MV-4-11 (cell line): ENCODE measurements at regions not wholly inside any gene's neighbourhood (a gene's known extent, or its start where the extent isn't known, plus 50 kb on each side); places are given as distances from the start of the nearest gene placed in this dataset.
"Not testable (repeated sequence)": the region's sequence is repeated elsewhere in the genome, so short reads cannot be mapped to it uniquely, and the experiment has no call there.

Experiments used
- DNase-seq: peaks from one replicate; lab custom pipeline; 2025; lab: John Stamatoyannopoulos, UW

DNA sequence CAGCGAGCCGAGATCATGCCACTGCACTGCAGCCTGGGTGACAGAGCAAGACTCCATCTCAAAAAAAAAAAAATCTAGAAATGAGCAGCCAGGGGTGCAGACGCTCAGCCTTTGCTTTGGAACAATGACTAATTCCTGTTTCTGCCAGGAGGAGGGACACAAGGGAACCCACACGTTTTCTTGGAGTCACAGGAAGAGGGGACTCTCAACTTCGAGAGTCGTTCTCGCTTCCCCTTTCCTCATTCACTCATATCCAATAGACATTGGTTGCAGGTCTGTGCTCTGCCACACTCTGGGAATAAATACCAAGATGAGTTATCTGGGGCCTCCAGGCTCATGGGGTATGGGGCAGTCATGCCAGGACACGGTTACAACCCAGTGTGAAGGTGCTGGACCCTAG lies 91.5 kb upstream of the RREB1 start:
- DNase-seq = peak; percentile 85

DNA sequence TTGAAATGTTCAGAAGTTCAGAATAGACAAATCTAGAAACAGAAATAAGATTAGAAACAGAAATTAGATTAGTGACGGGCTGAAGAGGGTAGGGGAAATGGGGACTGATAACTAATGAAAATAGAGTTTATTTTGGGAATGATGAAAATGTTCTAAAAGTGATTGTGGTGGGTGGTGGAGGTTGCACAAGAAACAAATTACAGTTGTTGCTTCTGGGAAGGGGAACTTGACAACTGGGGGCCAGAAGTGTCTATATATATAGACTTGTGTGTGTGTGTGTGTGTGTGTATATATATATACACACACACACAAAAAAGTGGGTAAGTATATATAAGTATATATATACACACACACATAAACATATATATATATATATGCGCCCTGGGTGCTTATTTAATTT lies 86.5 kb upstream of the RREB1 start:
- peak; percentile 82 for DNase-seq

DNA sequence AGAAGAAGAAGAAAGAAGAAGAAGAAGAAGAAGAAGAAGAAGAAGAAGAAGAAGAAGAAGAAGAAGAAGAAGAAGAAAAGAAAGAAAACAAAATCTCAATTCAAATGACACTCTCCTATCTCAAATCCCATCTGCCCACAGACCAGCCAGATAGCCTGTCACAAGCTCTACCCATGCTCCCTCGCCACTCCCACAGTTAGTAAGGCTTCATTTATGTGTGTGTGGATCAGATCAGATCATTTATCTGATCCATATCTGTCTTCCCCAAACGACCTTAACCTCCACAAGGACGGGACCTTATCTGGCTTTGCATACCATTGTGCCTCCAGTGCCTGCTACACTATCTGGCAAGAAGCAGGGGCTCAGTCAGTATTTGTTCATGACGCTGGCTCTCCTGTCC lies 81.9 kb upstream of the RREB1 start:
- no peak for DNase-seq

DNA sequence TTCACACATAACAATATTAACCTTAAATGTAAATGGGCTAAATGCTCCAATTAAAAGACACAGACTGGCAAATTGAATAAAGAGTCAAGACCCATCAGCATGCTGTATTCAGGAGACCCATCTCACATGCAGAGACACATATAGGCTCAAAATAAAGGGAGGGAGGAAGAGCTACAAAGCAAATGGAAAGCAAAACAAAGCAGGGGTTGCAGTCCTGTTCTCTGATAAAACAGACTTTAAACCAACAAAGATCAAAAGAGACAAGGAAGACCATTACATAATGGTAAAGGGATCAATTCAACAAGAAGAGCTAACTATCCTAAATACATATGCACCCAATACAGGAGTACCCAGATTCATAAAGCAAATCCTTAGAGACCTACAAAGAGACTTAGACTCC lies 78.8 kb upstream of the RREB1 start:
- DNase-seq = not testable (repeated sequence)

DNA sequence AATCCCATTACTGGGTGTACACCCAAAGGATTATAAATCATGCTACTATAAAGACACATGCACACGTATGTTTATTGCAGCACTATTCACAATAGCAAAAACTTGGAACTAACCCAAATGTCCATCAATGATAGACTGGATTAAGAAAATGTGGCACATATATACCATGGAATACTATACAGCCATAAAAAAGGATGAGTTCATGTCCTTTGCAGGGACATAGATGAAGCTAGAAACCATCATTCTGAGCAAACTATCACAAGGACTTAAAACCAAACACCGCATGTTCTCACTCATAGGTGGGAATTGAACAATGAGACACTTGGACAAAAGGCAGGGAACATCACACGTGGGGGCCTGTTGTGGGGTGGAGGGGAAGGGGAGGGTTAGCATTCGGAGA lies 76.8 kb upstream of the RREB1 start:
- not testable (repeated sequence) for DNase-seq

DNA sequence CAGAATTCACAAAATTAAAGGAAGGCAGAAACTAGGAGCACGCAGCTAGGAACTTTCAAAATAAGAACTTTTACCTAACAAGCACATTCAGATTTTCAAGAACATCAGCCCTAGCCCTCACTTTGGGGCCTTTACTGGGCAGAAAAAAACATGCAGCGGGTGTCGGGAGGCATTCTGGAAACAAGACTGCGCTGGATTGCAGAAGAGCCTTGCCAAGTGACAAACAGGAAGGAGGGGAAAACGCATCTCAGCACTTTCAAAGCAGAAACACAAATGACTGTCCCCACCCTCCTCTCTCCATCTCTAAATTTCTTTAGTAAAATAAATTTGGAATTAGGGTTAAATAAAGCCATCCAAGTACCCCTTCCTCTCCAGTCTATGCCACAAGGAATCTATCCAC lies 74.6 kb upstream of the RREB1 start:
- peak; percentile 27 for DNase-seq

DNA sequence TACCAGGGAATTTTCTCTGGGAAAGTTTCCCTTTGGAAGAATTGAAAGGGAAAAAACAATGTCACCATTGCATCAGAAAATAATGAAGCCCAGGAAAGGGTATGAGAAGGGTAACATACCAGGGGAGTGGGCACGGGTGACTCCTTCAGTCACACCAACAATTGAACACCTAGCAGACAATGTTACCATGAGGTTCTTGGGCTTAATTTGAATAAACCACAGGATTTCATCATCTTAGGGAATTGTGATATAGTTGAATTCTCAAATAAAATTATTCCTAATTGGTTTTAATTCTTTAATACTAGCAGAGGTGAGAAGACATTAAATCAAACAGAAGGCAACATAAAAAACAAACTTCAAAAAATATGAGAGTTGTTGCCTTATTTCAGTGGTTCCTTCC lies 73.7 kb upstream of the RREB1 start:
- DNase-seq = no peak

DNA sequence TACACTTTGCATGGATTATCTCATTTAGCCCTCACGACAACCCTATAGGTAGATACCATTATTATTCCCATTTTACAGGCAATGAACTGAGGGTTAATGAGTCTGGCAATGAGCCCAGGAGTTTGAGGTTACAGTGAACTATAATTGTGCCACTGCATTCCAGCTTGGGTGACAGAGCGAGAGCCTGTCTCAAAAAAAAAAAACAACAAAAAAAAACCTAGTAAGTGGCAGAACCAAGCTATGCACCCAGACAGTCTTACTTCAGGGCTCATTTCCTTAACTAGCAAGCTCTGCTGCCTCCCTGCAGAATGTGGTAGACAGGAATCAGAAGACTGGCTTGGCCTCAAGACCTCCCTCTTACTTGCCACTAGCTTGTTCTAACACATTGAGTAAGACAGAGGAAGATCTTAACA lies 71.9 kb upstream of the RREB1 start:
- peak; percentile 72 for DNase-seq

DNA sequence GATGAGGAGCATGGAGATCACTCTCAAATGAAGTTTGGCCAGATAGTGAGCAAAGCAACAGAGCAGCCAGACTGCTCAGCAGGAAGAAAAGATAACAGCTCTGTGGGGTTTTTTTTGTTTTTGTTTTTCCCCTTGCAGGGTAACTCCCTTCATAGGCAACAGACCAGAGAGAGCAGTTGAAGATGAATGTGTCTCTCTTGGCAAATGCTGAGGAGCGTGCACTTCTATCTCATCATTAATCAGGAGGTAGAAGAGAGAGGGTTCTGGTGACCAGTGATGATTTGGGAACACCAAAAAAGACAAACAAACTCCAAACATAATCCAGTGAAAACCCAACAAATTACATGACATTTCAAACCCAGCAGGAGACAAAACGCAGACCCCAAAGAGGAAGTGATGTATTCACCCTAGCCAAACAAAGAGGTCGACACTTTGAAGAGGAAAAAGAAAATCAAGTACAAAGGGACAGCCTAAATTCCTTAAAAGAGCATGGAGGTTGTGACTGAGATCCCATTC lies 66.2 kb upstream of the RREB1 start:
- peak; percentile 40 for DNase-seq

DNA sequence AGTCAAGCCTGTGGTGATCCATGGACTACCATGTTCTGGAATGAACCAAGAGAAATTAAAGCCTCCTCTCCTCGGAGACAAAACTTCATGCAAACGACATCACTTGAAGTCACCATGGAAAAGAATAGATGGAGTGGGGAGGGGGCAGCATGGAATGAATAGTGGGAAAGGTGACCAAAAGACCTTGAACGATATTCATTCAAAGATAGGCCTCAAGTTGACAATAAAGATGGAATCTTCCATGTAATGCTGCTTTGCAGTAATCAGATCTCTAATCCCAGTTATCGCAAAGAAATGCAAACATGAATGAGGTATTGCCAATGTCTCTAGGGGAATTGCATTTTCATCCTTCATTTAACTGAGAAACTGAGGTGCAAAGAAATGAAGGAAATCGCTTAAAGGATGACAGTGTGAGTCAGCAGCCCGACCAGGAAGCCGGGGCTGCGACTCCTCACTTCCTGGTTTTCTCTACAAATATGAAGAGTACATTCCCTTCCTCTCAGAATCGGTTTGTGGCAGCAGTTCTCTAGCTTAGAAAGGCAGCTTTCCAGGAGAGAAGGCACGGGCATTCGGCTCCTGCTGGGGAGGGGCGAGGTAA lies 65.6 kb upstream of the RREB1 start:
- peak; percentile 78 for DNase-seq

DNA sequence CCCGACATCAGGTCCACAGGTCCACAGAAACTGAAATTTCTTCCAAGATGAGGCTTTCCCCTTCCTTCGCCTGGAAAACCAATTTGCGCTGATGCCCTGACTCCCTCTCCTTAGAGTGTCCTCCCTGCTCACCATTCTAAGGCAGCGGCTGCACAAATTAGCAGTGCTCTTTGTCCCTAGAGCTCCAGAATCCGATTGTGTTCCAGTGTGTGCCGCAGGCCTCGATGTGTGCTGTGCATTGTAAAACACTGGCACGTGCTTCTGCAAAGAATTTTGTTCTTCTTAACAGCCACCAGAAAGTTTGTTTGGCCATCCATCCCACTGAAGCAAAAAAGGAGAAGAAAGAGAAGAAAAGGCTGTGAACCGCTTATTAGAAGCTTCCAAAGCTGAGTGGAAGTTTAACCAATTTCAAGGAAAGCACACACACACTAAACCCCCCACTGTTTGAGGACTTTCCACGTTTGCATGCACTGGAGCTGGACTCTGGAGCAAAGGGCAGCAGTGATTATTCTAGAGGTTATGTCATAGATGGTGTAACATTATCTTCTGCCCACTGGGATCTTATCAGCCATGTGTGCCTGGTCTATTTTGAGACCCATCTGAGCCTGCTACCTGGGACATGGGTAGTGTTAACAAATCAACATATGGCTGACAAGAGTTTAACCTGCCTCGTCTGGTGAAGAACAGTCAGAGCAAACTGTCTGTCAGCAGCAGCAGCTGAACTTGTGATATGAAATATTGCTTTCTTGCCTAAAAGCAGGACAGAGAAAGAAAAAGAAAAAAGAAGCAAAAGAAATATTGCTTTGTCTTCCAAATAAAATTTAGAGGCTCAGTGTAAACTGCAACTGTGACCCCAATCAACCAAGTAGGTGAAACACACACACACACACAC lies 64.9 kb upstream of the RREB1 start:
- no peak for DNase-seq

DNA sequence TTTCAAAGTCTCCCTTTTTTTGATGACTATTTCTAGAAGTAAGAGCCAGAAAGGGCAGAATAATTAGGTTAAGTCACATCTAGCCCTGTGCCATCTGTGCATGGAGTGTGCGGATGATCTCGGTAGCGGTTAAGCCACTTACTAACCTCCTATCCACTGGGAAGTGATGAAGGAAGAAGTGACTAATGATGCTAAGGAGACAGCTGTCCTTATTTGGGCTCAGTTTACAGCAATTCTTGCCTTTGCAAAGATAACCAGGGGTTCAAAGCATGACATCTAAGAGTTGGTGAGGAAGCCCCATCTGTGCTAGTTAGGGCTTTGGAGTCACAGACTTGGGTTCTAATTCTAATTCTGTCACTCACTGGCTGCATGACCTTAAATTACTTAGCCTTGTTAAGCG lies 62.4 kb upstream of the RREB1 start:
- no peak for DNase-seq

DNA sequence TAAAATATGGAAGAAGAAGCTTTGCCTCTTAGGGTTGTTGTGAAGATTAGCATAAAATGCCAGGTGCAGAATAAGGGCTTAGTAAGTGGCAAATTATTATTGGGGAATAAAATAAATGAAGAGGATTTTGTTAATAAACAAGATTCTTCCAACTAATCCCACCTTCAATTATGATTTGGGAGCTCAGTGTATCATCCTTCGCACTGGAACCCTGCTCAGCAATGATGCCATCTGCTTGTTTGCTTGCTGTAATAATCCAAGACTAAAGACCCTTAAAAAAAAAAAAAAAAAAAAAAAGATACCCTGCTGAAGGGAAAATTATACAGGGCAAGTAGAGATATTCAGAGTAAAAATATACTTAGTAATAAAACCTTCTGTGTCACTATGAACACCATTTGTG lies 62.0 kb upstream of the RREB1 start:
- no peak for DNase-seq

DNA sequence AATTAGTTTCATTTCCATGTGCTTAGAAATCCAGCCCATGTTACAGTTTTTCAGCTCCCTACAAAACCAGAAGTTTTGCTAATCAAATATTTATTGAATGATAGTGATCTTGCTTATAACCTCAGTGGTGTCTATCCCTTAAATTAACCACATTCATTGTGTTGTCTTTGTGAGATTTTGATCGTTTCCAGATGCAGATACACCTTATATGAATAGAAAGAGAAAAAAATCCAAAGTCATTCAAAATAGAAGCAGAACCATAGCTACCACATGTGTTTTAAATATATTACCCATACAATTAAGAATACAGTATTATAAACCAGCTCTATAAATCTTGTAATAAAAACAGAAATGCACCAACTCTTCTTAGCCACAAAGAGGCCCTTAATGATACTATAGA lies 60.6 kb upstream of the RREB1 start:
- DNase-seq = no peak

DNA sequence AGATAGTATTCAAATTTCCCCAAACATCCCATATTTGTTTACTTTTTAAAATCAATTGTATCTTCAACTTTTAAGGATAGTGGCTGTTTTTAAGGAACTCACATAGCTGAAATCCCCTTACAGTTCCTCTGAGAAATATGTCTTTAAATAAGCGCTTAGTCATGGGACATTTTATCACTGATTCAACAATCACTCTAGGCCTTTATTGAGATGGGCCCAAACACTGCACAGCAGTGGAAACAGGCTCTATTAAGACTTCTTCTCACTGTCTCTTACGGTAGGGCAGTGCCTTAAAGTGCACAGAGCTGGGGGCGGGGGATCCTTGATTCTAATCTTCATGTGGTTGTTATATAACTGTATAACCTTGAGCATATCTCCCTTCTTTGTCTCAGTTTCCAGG lies 59.8 kb upstream of the RREB1 start:
- peak; percentile 31 for DNase-seq

DNA sequence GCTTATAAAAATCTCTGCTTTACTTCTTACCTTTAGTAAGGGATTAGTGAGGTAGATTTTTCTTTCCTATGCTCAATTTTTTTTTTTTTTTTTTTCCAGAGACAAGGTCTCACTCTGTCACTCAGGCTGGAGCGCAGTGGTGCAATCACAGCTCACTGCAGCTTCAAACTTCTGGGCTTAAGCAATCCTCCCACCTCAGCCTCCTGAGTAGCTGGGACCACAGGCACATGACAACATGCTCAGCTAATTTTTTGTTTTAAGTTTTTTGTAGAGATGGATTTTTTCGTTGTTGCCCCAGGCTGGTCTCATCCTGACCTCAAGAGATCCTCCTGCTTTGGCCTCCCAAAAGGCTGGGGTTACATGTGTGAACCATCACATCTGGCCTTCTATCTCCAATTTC lies 58.9 kb upstream of the RREB1 start:
- DNase-seq = peak; percentile 50

DNA sequence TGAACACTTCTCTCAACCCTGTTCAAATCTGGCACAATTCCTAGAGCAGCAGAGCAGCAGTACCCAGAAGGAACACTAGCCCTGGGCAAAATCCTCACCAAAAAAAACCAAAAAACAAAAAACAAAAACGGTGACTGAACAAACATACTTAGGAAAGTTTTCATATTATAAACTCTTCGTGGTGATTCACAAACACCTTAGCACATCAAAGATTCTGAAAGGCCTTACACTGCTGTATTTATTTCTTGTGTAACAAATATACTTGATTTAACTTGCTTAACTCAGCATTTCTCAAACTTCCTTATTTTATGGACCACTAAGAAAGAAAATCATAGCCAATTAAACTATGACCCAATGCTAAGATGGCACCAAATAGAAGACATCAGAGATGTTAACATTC lies 57.8 kb upstream of the RREB1 start:
- peak; percentile 55 for DNase-seq

DNA sequence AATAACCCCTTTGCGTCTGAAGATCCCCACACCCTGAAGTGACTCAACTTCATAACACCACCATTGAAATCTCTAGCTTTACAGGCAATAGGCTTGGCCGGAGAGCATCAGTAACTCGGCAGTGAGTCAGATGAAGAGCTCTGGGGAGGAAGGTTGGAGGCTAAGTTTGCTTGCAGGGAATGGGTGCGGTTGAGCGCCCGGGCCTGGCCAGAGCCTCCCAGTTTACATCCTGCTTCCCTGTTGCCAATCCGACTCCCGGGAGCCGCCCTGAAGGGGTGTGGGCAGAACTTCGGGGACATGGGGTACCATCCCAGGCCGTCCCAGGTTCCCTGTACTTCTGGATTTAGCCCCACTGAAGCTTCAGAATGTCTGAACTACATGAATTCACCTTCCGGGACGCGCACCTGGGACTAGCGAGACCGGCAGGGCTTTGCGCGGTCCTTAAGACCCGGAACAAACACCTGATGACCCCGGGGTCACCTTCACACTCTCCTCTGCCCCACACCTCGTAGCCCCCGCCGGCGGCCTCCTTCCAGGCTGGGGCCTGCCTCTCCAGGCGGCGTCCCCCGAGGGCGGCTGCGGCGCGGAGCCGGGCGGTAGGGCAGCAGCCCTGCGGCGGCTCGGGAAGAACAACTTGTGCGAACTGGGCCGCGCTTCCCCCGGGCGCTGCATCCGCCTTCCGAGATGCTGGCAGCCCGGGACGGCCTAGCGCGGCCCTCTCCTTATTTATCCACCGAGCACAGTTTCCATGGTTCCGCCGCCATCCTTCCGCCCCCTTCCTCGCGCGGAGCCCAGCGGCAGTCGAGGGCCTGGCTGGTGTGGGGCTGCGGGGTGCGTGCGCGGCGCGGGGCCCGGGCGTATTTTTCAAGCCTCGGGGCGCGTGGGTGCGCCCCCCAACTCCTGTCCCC lies 56.6 kb upstream of the RREB1 start:
- DNase-seq = no peak

DNA sequence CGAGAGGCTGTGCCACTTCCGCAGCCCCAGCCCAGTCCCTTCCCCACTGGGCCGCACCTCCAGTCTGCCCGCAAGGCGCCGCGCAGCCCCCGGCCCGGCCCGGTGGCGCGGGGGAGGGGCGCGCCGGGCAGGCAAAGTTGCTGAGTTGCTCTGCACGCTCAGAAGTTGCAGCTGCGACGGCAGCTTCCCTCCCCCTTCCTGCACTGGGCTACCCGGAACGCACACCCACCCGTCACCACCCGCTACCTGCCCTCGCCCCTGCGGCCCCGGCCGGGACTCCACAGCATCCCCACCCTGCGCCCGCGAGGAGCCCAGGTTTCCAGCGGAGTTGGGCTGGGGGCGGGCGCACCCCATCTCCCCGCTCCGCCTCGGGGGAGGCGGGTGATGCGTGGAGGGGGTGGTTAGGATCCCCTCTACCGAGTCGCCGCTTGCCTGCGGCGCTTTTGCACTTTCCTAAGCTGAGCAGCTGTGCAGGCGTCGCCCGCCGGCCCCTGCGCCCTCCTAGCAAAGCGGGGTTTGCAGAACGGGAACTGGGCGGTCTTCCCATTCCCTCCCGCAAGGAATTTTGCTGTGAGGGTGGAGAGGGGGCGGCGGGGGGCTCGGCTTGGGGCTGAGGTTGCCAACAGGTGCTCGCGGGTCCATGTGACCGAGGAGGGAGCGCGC lies 55.9 kb upstream of the RREB1 start:
- DNase-seq = peak; percentile 24

DNA sequence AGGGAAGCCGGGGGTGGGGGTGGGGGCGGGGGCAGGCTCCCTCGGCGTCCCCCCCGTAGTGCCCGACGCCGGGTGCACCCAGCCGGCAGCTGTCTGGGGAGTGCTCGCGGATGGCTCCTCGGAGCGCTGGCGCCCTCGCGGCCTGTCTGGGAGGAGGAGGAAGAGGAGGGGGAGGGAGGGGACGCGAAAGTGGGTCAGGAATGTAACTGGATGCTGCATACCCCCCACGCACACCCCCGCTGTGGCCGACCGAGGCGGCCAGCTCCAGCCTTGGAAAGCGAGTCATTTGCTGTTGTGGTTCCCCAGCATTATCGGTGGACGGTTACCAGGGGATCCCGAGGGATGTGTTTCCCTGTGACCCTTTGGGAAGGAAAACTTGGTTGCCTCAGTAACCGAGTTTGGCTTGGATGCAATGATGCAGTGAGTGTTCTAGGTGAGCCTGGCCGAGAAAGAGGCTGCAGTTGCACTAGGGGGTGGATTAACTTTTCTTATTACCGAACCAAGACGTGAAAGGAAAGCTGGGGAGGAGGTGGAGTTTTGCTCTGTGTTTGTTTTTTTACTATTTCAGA lies 55.2 kb upstream of the RREB1 start:
- no peak for DNase-seq

DNA sequence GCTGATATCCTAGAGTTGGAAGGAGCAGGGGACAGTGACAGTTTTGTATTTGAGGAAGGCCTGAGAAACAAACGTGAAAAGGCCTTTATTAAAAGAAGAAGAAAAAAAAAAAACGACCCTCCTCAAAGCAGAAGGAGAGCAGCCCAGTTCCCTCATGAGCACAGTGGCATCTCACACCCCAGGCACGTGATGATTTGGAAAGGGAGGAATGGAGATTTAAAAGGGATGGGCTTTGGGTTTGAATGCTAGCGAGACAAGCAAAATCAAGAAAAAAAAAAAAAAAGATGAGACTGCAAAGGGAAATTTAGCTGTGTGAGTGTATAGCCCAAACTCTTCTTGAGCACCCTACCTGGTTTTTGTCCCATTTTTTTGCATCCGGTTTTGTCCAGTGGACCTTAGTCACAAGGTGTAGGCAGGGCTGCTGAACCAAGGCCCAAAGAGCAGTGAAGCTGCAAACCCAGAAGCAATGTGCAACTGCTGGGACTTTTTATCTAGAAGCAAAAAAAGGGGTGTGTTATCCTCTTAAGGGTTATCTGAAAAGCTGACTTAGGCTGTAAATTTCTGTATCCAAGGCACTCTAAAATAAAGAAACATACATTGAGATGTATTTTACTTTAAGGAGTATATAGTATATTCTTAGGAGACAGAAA lies 54.5 kb upstream of the RREB1 start:
- DNase-seq = no peak
